Stimulated activated CD4-positive, alpha-beta T cell treated with anti-CD3 and anti-CD28 coated beads, Interleukin-1b, Interleukin-23, amount 100 ng/mL, for 48 hours (primary cell): ENCODE measurements at regions not wholly inside any gene's neighbourhood (a gene's known extent, or its start where the extent isn't known, plus 50 kb on each side); places are given as distances from the start of the nearest gene placed in this dataset.
A peak's percentile ranks its signal among the peaks of the same experiment; 100 is the strongest.
"Not testable (repeated sequence)": the region's sequence is repeated elsewhere in the genome, so short reads cannot be mapped to it uniquely, and the experiment has no call there.

ENCODE experiments used
- DNase-seq: peaks from one replicate; pipeline ENCODE4 v3.0.0-alpha.2; 2020

DNA sequence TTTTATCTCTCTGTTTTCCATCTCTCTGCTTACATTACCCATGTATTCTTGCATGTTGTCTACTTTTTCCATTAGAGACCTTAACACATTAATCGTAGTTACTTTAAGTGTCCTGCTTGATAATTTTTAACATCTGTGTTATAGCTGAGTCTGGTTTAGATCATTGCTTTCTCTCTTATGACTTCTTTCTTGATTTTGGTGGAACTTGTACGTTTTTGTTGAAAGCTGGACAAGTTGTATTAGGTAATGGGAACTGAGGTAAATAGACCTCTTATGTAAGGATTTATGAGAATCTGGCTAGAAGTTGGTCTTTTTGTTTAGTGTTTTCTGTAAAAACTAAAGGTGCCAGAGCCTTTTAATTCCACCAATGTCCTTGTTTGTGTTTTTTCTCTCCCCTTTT, 100.8 kb upstream of the LYZL2 start:
- DNase-seq = no peak

DNA sequence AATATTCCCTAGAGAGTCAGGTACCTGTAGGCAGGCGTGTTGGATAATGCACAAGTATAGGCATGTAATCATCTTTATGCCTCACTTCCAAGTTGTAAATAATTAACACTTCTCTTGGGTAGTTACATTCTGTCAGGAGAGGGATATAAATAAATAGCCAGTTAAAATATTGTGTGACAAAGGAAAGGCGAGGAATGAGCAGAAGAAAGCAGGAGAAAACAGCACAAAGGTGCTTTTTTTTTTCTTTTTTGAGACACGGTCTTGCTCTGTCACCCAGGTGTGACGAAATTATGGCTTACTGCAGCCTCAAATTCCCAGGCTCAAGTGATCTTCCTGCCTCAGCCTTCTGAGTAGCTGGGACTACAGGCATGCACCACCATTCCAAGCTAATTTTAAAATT, 99.2 kb upstream of the LYZL2 start:
- DNase-seq = no peak

DNA sequence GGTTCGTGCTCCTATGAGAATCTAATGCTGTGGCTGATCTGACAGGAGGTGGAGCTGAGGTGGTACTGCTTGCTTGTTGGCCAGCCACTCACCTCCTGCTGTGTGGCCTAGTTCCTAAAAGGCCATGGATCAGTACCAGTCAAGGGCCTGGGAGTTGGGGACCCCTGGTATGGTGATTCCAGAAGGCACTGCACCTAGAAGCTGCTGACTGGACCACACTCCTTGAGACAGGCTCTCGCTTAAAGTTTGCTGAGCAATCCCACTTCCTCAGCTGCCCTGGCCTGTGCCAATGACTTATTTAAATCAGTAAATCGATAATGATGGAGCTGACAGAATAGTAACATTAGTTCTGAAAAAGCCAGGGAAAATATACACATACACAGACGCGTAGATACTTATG, 98.6 kb upstream of the LYZL2 start:
- DNase-seq = no peak

DNA sequence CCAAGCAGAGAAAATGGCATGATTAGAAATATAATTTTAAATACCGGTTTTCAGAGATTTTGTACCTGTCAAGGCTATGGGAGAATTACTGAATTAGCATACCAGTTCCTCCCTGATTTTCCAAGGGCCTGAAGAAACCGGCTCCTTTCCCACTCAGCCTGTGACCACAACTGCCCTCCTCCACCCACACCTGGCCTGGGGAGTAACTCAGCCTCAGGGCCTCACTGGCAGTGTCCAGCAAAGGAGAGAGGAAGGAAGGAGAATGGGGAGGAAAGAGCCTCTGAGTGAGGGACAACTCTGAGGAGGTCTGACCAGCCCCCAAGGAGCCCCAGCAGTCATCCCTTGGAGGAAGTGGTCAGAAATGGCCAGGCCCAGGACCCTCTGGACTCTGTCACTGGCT, 98.0 kb upstream of the LYZL2 start:
- DNase-seq = no peak

DNA sequence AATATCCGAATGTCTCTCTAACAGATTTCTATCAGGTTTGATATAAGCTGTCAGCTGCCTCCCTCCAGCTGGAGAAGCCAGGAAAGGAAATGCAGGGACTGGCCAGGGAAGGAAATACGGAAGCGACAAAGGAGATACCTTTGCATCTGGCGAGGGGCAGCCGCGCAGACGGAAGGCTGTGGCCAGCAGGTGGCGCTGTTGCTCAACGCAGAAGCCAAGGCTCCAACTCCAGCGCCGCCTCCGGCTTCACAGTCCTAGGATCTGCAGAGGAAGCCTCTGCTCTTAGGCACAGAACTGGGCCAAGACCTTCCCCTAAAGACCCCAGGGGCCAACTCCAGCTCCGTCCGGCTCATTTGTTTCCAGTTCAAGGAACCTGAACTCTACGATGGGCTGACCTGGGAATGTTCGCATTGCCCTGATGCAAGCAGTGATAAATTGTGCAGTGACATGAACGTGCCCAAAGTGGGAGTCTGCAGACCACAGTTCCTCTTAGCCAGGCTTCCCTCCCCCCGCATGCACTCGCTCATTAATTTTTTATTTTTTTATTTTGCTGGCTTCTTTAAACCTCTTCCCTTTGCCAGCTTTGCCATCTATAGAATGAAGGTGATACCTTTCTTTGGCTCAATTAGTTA, 97.3 kb upstream of the LYZL2 start:
- DNase-seq = peak; percentile 82

DNA sequence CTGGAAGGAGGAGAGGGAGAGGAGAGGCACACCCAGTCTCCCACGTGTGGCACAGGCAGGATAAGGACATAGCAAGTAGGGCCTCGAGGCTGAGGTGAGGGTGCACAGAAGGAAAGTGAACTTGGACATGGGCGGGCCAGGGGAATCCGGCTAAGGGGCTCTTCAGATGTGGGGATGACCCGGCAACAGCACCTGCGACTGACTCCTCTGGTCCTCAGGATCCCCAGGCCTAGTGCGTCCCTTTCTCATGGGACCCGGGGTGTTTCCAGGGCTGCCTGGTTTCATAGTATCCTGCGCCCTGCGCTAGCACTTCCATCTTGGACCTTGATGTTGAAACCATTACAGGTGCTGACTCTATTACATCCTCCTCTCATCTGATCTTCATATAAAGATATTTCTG, 96.1 kb upstream of the LYZL2 start:
- no peak for DNase-seq

DNA sequence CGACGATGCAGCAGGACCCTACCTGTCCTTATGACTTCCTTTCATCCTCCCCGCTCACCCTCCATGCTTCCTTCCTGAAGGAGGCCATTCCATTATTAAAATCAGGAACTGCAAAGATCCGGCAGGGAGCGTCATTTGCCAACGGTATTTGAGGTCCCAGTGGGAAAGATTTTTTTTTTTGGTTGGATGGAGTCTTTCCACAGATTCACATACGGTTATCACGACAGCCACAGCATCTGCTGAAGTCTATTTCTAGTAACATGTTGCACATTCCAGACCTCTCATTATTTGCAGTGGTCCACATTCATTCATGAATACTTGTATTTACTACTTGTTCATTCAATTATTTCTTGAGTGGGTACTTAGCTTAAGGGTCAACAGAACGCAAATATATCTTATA, 94.7 kb upstream of the LYZL2 start:
- DNase-seq = no peak

DNA sequence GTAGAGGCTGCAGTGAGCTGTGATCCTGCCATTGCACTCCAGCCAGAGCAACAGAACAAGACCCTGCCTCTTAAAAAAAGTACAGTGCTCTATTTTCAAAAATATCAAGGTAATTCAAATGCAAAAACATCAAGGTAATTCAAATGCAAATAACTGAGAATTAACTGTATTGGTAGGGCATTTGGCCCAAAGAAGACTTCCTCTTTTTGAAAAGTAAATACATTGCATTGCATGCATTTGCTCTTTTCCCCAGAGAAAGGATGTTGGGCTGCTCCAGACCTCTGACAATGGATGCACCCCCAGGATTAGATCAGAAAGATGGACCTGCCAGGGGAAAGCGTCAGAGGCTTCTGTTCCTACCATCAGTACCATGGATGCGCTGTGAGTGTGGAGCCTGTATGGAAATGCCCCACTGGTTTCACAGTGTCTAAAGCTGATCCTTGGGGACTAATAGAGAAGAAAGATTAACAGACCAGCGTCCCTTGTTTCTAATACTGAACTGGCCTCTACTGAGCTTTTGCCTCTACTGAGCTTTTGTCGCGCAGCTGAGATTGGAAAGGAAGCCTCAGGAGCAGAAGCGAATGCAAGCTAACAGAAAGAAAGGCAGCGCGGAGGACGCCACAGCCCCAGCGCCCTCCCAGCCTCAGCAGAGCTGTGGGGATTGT, 93.5 kb upstream of the LYZL2 start:
- no peak for DNase-seq

DNA sequence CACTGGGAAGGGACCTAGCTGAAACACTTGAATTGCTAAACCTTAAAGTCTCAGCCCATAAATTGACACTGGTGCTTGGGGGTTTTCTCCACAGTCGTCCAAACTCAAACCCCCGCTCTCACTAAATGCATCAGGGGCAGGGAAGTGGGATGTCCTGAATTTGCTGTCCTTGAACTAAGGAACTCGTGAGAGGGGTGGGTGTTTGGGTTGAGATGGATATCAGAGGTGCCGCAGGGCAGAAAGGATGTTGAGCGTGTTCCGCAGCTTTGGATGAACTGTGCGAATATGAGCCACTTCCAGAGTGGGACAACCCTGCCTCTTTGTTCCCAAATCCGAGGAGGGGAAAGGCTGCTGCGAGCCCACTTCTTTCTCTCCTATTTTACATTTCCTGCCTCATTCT, 90.3 kb upstream of the LYZL2 start:
- no peak for DNase-seq

DNA sequence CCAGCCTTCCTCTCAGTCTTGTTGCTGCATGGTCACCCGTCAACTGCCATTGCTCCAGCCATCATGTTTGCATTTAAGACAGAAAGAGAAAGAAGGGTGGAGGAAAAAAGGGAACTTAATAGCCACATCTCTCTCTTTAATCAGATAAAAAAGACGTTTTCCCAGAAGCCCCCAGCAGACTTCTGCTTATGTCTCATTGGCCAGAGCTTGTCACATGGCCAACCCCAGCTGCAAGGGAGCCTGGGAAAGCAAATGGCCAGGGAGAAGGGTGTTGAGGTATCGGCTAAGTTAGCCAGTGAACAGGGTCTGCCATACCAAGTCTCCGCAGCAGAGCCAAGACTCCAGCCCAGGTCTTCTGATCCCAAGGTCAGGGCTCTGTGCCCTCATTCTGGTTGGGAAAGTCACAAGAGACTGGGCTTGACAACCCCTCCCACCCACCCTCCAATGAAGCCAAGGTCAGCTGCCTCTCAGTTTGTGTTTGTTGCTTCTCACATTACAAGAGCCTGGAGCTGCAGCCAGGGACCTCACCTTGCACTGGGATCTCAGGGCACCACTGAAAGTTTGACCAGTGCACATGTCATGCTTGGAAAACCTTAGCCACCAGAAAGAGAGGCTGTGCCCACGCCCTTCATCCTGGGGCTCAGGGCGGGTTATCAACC, 80.3 kb upstream of the LYZL2 start:
- DNase-seq = no peak

DNA sequence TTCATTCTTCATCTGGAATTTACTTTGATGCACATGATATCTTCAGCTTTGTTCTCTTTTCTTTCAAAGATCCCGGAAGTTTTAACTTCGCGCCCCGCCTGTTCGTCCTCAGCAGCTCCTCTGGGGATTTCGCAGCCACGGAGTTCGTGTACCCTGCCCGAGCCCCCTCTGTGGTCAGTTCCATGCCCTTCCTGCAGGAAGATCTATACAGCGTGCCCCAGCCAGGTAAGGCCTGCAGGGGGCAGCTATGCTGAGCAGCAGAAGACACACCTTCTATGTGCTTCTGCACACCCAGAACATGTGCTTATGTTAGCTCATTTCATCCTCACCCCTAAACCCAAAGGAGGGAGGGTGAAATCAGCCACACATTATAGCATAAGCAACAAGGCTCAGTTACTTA, 79.7 kb upstream of the LYZL2 start:
- no peak for DNase-seq

DNA sequence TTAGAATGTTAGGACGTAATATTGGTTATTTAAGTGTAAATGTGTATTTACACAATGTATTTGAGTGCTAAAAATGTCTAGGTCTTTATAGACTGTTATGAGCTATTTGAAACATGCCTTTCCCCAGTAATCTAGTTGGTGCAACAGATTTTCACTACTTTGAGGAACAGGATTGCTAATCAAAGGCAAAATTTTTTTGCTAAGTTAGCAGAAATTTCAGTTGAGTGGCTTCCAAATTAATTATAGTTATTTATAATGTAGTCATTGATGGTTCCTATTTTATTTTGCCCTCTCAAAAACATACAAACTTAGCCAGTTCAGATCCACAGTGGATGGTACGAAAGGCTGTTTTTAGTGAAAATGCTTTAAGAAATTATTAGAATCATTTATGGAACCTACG, 78.7 kb upstream of the LYZL2 start:
- DNase-seq = no peak

DNA sequence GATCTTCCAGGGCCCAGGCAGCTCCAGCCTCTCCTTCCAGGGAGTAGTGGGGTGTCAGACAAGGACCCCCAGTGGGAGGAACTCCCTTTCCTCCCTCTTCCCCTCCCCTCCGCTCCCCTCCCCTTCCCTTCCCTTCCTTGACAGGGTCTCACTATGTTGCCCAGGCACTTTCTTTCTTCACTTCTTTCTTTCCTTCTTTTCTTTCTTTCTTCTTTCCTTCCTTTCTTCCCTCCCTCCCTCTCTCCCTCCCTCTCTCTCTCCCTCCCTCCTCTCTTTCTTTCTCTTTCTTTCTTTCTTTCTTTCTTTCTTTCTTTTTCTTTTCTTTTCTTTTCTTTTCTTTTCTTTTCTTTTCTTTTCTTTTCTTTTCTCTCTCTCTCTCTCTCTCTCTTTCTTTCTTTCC, 76.6 kb upstream of the LYZL2 start:
- DNase-seq = not testable (repeated sequence)

DNA sequence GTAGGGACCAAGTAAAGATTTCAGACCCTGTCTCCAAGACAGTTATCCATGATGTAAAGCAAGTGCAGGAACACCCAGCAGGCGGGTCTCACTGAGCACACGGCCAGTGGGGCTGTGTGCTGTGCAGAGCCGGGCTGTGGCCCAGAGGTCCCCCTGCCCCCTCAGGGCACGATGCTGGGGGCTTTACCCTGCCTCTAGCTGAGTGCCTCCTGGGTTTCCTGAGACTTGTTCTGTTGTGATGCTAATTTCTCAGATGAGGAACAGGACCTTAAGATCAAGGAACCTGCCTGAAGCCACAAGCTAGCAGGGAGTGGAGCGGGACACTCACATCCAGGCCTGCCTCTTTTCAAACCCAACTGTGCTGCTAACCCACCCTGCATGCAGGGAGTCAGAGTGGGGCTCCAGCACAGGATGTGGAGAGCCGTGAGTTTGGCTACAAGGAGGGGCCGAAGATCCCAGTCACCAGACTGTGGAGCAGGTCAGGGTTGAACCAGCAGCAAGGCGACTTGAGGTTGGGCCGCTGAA, 76.1 kb upstream of the LYZL2 start:
- DNase-seq = no peak

DNA sequence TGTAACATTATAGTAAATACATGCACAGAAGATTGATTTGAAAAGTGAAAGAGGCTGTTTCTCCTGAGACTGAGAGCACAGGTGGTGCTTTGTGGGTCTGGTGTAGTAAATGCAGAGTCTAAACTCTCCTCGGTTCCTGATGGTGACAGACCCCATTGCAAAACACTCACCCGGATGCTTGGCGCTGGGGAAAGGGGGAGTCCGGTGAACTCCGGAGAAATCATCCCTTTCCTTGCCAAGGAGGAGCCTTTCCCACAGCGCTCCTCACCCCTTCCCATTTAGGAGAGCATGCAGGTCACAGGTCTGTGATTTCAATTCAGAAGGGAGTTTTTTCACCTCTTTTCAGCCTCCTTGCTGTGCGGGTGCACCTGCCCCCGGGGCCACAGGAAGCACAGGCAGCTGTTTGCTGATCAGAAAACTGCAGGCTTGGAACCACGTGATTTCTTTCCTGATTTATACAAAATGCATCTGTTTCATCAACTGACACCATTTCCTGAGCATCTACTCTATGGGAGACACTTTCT, 75.6 kb upstream of the LYZL2 start:
- DNase-seq = no peak

DNA sequence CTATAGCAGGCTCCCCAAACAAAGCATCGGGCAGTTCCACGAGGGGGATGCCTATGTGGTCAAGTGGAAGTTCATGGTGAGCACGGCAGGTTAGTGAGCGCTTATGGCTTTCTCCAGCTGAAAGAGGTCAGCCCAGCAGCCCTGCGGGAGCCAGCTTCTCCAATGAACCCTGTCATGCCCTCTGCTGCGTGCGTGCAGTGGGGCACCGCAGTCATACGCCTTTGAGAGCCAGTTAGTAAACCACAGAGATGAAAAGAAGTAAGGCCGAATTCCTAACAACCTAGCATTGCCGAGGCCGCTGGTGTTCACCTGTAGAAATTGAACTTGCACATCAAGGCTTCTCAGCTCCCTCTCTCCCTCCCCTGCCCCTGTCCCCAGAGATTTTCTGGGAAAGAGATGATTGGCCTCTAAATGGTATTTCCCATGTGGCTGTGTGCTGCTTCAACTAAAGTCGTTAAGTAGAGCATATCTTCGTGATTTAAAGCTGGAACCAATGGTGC, 75.1 kb upstream of the LYZL2 start:
- peak; percentile 68 for DNase-seq

DNA sequence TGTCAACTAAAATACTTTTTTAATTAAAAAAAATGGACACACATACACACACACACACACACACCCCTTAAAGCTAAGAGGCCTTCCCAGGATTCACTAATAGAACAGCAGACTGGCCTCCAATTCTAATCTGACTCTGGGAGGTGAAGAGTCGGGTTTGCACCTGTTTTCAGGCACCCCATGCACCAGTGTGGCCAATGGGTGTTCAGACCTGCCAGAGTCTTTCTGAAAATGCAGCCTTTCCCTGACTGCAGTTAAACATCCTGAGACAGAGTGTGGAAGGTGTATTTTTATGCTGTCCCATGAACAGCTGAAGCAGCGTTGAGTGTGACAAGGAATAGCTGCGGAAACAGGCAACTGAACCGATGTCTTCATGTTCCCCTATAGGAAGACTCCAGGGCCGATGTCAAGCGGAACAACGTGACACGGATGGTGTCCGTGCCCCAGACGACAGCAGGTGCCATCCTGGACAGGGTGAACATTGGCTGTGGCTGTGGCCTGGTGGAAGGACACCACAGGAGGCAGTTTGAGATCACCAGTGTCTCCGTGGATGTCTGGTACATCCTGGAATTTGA, 74.6 kb upstream of the LYZL2 start:
- DNase-seq = no peak

DNA sequence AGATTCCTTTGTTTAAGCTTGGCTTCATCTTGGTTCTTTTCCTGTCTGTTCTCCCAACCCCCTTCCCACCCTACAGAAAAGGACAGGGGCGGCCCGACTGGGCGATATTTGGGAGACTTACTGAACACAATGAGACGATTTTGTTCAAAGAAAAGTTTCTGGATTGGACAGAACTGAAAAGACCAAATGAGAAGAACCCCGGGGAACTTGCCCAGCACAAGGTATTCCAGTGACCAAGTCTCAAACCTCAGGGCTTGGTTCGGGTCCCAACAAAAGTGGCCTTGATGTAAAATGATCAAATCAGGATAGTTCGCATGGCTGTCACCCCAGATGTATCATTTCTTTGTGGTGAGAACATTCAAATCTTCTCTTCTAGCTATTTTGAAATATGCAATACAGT, 73.9 kb upstream of the LYZL2 start:
- not testable (repeated sequence) for DNase-seq

DNA sequence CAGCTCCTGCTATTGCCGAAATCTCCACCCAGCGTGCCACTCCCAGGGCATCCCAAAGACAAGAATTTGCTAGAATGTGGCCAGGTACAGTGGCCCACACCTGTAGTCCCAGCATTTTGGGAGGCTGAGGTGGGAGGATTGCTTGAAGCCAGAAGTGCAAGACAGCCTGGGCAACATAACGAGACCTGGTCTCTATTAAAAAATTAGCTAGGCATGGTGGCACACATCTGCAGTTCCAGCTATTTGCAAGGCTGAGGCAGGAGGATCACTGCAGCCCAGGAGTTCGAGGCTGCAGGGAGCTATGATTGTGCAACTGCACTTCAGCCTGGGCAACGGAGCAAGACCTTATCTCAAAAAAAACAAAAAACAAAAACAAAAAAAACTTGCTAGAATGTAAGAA, 73.3 kb upstream of the LYZL2 start:
- no peak for DNase-seq

DNA sequence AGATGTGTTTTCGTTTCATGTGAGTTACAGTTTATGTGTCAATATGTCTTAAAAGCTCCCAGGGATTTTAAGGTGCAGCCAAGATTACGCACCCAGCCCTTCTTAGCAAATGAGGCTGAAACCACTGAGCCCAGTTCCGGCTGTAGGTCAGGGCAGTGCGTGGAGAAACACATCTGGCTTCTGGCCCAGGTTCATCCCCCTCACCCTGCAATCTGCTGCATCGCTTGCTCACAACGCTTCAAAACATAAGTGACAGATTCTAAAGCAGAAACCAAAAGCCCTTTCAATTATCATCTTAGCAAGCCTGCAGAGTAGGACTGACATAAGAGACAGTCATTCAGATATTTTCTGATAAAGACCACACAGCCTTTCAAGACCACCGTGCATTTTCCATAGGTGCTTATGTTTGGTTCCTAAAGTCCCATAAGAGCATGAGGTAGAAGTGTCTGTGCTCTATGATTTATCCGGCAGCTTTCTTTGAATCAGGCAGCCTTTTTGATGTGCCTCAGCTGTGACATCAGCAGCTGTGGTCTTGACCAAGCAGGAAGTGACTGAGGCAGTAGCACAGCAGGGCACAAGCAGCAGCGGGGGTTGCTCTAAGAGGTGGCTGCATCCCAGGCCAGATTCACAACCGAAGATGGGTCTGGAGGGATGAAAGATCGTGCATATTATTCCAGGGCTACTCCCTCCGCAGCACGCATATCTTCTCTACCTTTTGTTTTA, 72.1 kb upstream of the LYZL2 start:
- DNase-seq = peak; percentile 93

DNA sequence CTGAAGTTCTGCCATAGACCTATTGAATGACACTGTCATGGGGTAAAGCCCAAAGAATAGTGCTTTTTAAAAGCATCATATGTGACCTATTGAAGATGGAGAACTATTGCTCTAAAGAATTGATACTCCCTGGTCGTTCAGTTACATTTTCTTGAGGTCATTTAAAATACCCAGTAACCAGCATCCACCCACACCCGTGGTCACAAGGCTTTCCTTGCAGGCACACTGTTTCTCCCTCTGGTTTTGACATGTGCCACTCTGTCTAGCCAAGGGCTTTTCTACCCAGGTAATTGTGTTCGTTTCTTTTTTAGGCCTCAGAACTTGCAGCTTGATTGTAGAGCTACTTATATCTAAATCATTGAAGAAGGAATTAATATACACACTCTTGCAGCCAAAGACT, 68.3 kb upstream of the LYZL2 start:
- peak; percentile 30 for DNase-seq

DNA sequence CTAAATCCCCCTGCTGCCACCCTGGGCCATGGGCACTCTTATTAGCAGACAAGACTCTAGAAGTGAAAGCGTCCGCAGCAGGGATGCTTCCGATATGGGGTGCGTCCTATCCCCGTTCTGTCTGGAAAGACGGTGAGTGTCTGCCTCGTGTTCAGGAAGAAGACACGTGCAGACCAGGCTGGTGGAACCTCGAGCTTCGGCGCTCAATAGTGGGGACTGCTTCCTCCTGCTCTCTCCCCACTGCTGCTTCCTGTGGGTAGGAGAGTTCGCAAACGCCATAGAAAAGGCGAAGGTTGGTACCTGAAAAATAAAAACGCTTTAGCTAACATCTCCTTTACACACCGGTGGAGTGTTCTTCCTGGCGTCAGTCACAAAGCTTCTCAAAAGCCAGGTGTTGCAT, 67.7 kb upstream of the LYZL2 start:
- not testable (repeated sequence) for DNase-seq
